ENCODE measurements at regions not wholly inside any gene's neighbourhood (a gene's known extent, or its start where the extent isn't known, plus 50 kb on each side); places are given as distances from the start of the nearest gene placed in this dataset.

DNA sequence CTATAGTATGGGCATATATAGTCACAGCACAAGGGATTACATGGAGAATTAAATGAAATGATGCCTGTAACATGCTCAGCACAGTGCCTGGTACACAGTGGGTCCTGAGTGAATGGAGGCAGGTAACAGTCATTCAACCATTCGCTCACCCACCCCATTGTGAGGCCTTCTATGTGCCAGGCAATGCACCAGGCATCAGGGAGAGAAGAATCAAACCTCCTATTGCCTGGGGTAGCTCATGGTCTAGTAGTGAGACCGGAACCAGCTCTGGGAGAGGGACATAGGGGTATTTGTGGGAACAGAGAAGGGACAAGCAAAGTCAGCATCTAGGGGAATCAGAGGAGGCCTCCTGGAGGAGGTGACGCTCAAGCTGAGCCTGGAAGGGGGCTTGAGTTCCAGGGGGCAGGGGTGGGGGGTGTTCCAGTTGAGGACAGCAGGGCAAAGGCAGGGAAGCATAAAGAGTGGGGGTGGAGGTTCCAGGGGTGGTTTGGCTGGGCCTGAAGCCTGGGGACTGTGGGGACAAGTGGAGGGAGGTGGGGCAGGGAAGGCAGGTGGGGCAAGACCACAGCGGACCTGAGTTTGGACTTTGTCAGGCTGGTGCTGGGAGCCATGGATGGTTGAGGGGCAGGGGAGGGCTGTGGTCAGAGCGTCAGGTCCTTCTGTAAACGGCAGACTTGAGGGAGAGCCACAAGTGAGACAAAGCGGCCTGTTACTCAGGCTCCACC lies 591.6 kb downstream of the PTPRU start:
- Histone ChIP-seq H3K4me1 (ENCODE audit: control insufficient read depth in 1 of 2, insufficient read depth in 2 of 2, low read length in 2 of 2) (no peaks in the 10 kb centered on the region), H3K27ac (ENCODE audit: low read depth, low read length) (no peak overlapping the region), H3K36me3 (ENCODE audit: control insufficient read depth in 1 of 2, insufficient read depth in 2 of 2, low read length in 2 of 2) (no peaks in the 10 kb centered on the region), H4K20me1 (ENCODE audit: insufficient read depth) (no peaks in the 10 kb centered on the region), H3K27me3 (ENCODE audit: insufficient read depth, low read length) (peaks cover 26% of the 10 kb centered on the region; the same call in 1 of the 2 replicates), H3K9me3 (ENCODE audit: control insufficient read depth in 1 of 2, insufficient read depth in 1 of 2, low read depth in 1 of 2, low read length in 2 of 2) (no peaks in the 10 kb centered on the region; a peak in 1 of 4 replicates), H3K4me3 (replicated peaks in 1 of 2; ENCODE audit: low read depth in 1 of 2, low read length in 2 of 2) (no peak overlapping the region), H2AFZ (ENCODE audit: low read depth, low read length, poor library complexity, severe bottlenecking) (no peak overlapping the region), H3K9me2 (ENCODE audit: insufficient read depth) (no peaks in the 10 kb centered on the region), H3K79me2 (ENCODE audit: insufficient read depth, low read length) (no peaks in the 10 kb centered on the region), H3K9ac (ENCODE audit: low read length) (no peak overlapping the region), H3K4me2 (ENCODE audit: low read length) (no peak overlapping the region)
- ChIA-PET CTCF (no interaction called here), POLR2A (no interaction called here), RAD21 (ENCODE audit: low non-redundant PET in 1 of 2, low total read pairs in 2 of 2, uncharacterized antibody in 2 of 2, unreplicated experiment in 2 of 2) (no interaction called here)
- TF ChIP-seq EGR1 (IDR thresholded peaks at IDR 0.05; ENCODE audit: low read depth) = no peak
- TF ChIP-seq EZH2 (IDR thresholded peaks at IDR 0.05) = no peak
- no peak for TF ChIP-seq ELF1 (IDR thresholded peaks at IDR 0.05; ENCODE audit: borderline replicate concordance, low read depth)
- no peak for TF ChIP-seq YY1 (IDR thresholded peaks at IDR 0.05; ENCODE audit: extremely low read depth, insufficient replicate concordance, low read depth, low read length)
- TF ChIP-seq SIN3A (IDR thresholded peaks at IDR 0.05; ENCODE audit: low read depth) = no peak
- TF ChIP-seq, protein P1, sequence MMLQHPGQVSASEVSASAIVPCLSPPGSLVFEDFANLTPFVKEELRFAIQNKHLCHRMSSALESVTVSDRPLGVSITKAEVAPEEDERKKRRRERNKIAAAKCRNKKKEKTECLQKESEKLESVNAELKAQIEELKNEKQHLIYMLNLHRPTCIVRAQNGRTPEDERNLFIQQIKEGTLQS (IDR thresholded peaks at IDR 0.05) = no peak
- no peak for TF ChIP-seq TCF7L2 (IDR thresholded peaks at IDR 0.05; ENCODE audit: borderline replicate concordance, extremely low read depth, insufficient read depth, insufficient read length)
- DNase-seq (ENCODE audit: low read depth, low spot score) (no peak), ATAC-seq (no peak)
- no TSS peak for BruUV-seq (replicated peaks)
- intact Hi-C loops (cut with micrococcal nuclease) = no loop called here

- no TSS peak for BruUV-seq (replicated peaks)
- no peak overlapping the region for H3K4me3 ChIP-seq (replicated peaks in 1 of 2; ENCODE audit: low read depth in 1 of 2, low read length in 2 of 2)
- no peak overlapping the region for H3K27ac ChIP-seq (ENCODE audit: low read depth, low read length)
- no peaks in the 10 kb centered on the region; a peak in 1 of 4 replicates for H3K9me3 ChIP-seq (ENCODE audit: control insufficient read depth in 1 of 2, insufficient read depth in 1 of 2, low read depth in 1 of 2, low read length in 2 of 2)
- H3K4me2 ChIP-seq (ENCODE audit: low read length) = no peak overlapping the region
- DNase-seq (ENCODE audit: low read depth, low spot score) = no peak
- H4K20me1 ChIP-seq (ENCODE audit: insufficient read depth) = no peaks in the 10 kb centered on the region
- H3K4me1 ChIP-seq (ENCODE audit: control insufficient read depth in 1 of 2, insufficient read depth in 2 of 2, low read length in 2 of 2) = no peaks in the 10 kb centered on the region
- no peaks in the 10 kb centered on the region for H3K36me3 ChIP-seq (ENCODE audit: control insufficient read depth in 1 of 2, insufficient read depth in 2 of 2, low read length in 2 of 2)
- H3K9me2 ChIP-seq (ENCODE audit: insufficient read depth) = no peaks in the 10 kb centered on the region
- TF ChIP-seq, protein P1 (IDR thresholded peaks at IDR 0.05) = no peak
- TF ChIP-seq YY1 (IDR thresholded peaks at IDR 0.05; ENCODE audit: extremely low read depth, insufficient replicate concordance, low read depth, low read length) (no peak), CBX3 (IDR thresholded peaks at IDR 0.05; ENCODE audit: low read depth) (no peak), CEBPB (IDR thresholded peaks at IDR 0.05; ENCODE audit: low read depth) (no peak), ZNF274 (IDR thresholded peaks at IDR 0.05; ENCODE audit: low read depth, low read length) (no peak), POLR2A (IDR thresholded peaks at IDR 0.05; ENCODE audit: borderline replicate concordance, extremely low read depth, insufficient read depth, insufficient read length) (no peak), ZBTB33 (IDR thresholded peaks at IDR 0.05; ENCODE audit: extremely low read depth, insufficient replicate concordance, low read length) (no peak), SRF (IDR thresholded peaks at IDR 0.05; ENCODE audit: low read depth) (no peak), RAD21 (IDR thresholded peaks at IDR 0.05; ENCODE audit: low read depth) (no peak), FOSL1 (IDR thresholded peaks at IDR 0.05; ENCODE audit: low read depth) (no peak), EZH2 (IDR thresholded peaks at IDR 0.05) (no peak), JUND (IDR thresholded peaks at IDR 0.05) (no peak)
- no peak overlapping the region for H2AFZ ChIP-seq (ENCODE audit: low read depth, low read length, poor library complexity, severe bottlenecking)
- no peak for ATAC-seq
- intact Hi-C loops (cut with micrococcal nuclease) = no loop called here
- no peaks in the 10 kb centered on the region for H3K79me2 ChIP-seq (ENCODE audit: insufficient read depth, low read length)
- no peak overlapping the region for H3K9ac ChIP-seq (ENCODE audit: low read length)
- ChIA-PET CTCF (no interaction called here), POLR2A (no interaction called here), RAD21 (ENCODE audit: low non-redundant PET in 1 of 2, low total read pairs in 2 of 2, uncharacterized antibody in 2 of 2, unreplicated experiment in 2 of 2) (no interaction called here)
- H3K27me3 ChIP-seq (ENCODE audit: insufficient read depth, low read length) = peaks cover 31% of the 10 kb centered on the region
Observed at GRCh38 chr1:29827237-29827750, 591.0 kb downstream of the PTPRU start.

Data from HCT116 (cell line).